ENCODE measurements at regions not wholly inside any gene's neighbourhood (a gene's known extent, or its start where the extent isn't known, plus 50 kb on each side); places are given as distances from the start of the nearest gene placed in this dataset.
A peak's percentile ranks its signal among the peaks of the same experiment; 100 is the strongest.

DNA sequence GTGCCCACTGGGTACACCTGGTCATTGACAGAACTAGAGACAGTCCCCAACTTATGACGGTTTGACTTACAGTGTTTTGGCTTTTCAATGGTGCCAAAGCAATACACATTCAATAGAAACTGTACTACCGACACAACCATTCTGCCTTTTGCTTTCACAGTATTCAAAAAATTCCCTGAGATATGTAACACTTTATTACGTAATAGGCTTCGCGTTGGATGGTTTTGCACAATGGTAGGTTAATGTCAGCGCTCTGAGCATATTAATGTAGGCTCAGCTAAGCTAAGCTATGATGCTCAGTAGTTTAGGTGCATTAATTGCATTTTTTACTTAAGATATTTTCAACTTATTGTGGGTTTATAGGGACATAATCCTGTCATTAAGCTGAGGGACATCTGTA, 105.1 kb upstream of the B3GAT1 start:
- DNase-seq (ENCODE audit: low spot score): peak; percentile 59

DNA sequence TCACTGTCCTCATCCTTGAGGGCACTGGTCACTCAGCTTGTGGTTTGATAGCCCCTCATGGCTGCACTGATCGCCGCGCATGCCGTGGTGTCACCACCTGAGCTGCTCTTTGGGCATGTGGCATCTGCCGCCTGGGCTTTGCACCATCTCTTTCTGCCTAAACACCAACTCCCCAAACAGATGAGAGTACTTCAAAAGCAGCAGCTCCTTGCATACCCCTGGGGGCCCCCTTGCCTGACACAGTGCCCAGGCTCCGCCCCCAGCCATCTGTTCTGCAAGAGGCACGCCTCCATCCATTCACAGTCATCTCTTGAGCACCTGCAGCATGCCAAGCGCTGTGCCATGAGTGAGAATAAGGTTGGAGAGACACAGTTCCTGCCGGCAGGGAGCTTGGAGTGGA, 104.5 kb upstream of the B3GAT1 start:
- DNase-seq (ENCODE audit: low spot score): no peak

DNA sequence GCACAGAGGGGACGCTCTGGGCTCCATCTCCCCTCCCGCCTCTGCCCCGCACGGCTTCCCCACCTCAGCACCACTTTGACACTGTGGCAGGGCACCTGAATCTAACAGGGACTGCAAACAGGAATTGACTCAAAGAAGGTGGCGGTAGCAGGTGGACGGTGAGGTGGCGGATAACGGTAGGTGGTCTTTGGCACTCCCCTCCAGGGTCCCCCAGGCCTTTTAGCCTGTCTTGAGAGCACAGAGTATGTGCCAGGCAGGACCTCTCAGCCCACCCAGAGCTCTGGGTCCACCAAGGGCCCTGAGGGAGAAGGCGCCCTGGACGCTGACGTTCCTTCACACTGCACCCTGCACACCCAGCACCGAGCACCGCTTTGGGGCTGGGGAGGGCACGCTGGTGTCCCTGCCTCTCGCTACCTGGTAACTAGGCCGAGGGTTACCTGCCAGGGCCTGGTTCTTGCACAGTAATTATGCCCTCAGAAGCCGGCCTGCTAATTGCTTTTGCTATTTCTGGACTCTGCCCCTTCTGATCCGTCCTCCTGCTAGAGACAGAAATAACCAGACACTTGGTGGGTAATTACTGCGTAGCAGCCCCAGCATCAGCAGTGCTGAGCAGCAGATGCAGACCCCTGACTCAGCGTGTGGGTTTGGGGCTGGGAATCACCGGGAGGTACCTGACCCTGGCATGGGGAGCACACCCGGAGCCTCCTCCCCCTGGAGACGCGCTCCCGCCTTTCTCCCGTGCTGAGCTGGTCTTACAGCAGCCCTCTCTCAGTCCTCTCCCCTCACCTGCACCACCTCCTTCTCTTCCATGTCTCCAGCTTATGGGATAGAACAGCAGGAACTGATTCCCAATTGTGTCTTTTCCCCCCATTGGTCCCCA, 103.3 kb upstream of the B3GAT1 start:
- DNase-seq (ENCODE audit: low spot score): no peak

DNA sequence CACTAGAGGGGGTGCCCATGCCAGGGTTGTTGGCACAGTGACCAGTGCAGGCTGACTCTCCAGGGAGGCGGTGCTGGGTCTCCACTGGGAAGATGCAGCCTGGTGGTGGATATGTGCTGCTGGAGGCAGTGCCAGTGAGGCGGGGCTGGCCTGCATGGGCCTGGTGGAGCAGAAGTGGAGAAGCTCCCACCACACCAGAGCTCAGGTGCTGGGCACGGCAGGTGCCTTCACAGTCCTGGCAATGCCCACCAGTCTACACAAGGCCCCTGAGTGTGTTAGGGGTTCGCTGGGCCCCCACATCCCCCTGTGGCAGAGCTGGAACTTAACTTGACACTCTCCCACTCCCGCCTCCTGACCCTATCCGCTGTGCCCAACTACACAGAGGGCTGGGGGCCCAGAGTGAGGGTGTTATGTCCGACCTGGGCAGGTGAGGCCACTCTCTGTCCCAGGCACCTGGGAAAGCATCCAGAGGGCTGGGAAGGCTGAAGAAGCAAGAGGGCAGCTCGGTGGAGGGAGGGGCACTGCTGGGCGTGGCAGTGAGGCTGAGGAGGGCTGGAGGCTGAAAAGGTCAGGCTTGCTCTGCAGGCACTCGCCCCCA, 102.4 kb upstream of the B3GAT1 start:
- DNase-seq (ENCODE audit: low spot score): no peak

DNA sequence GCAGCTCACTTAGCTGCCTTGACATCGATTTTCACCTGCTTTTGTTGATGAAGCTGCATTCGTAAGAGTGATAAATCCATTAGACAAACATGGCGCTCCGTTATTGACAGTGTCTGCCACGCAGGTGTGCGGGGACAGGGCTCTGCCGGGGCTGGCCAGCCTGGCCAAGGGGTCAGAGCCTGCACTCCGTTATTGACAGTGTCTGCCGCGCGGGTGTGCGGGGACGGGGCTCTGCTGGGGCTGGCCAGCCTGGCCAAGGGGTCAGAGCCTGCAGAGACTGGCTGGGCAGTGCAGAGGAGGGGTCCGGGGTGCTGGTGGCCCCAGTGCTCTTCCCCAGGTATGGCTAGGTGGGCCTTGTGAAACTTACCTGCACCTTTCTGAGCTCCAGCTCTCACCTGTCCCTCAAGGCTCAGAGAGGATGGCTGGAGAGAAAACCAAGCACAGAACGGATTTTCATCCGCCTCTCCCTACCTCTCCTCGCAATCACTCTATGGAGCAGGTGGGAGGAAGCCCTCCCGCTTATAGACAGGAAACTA, 101.6 kb upstream of the B3GAT1 start:
- no peak for DNase-seq (ENCODE audit: low spot score)

DNA sequence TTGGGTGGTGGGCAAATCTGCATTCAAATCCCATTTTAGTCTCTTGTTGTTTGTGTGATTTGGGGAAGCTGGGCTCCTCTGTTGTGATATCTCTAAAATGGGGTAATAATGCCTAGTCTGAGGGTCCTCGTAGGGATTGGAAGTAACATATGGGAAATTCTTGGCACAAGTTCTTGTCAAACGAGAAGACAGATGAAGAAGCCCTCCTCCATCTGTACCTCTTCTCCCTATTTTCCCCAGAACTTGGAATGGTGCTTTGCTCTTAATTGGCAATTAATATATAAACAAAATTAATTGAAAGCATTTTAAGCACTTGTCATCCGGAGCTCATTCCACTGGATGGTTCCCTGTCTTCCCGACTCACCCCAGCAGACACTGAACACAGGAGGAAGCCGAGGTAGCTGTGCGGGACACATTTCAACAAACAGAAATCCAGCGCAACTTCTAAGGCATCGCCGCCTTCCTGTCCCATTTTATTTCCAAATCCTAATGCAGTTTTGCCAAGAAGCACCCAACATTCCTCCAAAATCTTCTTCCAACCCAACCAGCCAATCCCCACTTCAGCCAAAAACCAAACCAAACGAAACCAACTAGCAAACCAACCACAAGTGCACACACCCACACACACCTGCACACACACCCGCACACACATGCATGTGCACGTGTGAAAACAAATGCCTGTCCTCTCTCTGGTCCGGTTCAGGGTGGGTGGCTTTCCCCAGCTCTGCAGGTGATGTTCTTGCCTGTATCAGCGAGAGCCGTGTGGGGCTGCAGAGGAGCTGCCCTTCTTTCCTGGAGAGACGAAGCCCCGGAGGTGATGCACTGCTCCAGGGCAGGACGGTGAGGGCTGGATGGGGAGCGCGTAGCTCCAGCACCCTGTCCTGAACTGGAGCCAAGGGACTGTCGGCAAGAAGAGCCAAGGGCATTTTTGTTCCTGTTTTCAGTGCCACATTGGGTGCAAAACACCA, 100.8 kb upstream of the B3GAT1 start:
- DNase-seq (ENCODE audit: low spot score): no peak

DNA sequence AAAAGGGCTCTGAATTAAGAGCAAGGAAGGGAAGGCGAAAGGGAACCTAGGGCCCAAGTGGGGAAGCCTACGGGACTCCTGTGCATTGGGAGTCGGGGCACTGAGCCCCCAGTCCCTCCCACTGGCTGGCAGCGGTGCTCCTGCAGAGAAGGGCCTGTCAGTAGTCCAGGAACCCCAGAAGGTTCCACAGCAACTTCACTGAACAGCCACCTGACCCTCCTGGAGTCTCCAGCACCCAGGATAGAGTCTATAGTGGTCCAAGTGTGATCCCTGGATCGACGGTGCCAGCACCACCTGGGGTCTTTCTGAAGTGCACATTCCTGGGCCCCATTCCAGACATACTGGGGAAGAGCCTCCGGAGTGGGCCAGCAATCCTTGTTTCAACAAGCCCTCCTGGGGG, 100.0 kb upstream of the B3GAT1 start:
- no peak for DNase-seq (ENCODE audit: low spot score)

DNA sequence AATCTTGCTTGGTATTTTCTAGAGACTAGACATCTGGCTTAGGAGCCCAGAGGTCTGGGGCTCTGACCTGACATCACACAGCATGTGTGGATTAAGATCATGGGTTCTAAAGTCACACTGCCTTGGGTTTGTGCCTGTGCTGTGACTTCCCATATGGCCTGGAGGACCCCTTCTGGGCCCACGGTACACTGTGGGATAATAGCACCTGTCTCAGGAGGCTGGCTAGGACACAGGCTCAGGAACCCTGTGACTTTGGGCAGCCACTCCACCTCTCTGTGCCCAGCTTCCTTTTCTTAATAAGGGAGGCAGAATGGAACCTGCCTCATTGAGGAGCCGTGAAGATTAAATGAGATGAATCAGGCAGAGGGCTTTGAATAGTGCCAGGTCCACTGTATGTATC, 99.2 kb upstream of the B3GAT1 start:
- no peak for DNase-seq (ENCODE audit: low spot score)

DNA sequence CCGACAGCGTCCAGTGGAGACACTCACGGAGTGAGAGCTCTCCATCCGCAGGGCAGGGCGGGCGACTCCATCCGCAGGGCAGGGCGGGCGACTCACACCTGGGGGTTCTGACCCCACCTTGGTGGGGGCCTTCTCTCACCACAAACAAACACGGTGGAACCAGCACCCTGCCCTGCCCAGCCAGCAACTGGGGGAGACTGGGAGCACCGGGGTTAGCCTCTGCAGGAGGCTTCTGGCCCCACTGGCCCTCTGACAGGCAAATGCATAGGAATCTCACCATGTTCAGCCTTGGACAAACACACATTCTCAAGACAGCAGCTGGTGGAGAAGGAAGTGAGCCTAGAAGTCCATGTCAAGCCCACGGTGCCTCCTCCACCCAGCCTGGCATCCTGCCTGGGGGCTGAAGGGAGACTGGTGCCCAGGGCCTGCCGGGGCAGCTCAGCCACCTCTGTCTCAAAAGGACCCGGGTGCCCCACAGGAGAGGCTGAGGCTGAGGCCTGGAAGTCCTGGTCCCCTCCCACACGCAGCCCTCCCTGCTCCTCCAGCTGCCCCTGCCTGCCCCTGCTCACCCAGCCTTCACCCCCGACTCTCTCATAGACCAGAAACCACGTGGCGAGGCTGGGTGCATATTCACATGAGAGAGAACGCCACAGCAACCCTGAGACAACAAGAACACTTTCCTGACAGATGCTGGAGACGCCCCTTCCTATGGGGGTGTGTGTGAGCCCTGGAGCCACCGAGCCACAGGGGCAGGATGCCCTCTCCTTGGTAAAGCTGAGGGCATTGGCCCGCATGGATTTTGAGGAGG, 98.4 kb upstream of the B3GAT1 start:
- DNase-seq (ENCODE audit: low spot score): no peak

DNA sequence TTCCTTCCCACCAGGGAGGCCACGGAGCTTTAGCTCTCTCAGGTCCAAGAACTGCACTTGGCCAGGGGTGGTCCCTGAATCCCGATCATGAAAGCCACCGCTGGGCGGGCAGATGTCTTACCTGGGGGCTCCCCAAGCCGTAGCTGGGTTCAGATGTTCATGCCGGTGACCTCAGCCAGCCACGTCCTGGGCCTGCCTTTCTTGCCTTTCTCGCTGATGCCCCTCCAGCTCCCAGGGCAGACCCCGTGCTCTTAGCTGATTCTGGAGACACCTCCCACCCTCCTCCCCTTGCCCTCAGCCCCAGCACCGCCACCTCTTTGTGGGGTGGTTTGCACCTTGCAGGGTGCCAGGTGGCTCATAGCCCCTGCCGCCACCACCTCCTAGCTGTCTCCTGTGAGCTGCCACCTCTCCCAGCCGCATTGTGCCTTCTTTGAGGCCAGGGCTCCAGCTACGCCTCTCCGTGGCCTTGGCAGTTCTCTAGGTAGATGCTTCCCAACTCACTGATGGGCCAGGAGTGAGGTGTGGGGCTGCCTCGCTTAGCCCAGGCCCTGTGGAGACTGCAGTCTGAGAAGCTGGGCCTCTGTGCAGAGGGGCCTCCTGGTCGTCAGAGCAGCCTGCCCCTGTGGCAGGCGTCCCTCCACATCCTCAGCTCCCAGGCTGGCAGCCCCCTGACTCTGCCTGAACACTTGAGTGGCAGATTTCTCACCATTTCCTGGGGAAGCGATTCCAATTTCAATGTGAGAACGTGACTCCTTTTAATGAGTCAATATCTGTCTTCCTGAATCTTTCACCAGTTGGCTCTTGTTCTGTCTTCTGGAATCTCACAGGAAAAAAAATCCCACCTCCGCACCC, 97.6 kb upstream of the B3GAT1 start:
- no peak for DNase-seq (ENCODE audit: low spot score)

DNA sequence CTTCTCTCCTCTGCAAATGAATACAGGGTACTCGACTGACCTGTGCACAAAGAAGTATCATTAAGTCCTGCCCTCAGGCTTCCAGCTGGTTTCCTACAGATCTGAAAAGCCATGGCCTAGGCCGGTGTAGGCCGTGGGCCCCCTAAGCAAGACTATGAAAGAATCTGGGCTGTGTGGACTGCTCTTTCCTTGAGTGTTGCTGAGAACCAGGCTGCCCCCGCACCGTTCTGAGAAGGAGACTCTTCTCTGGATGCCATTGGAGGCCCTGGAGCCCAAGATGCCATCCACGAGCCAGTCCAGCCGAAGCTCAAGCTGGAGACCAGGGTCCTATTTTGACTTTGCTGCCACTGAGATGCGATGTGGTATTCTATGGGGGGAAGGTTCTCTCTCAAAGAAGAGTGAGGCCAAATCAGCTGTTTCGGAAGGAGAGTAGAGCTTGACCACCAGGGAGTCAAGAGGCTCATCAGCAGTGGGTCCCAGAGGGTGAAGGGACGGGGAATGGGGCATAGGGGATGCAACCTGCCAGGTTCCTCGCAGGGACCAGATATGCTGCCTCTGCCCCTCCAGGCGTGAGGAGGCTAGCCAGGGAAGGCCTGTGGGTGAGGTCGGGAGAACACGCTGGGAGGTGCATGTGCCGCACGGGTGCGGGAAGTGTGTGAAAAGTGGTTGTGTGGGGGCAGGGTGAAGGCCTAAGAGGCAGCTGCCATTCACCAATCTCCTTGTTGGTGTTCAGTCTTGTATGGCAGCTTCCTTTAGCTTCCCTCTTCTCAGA, 96.4 kb upstream of the B3GAT1 start:
- DNase-seq (ENCODE audit: low spot score): no peak

DNA sequence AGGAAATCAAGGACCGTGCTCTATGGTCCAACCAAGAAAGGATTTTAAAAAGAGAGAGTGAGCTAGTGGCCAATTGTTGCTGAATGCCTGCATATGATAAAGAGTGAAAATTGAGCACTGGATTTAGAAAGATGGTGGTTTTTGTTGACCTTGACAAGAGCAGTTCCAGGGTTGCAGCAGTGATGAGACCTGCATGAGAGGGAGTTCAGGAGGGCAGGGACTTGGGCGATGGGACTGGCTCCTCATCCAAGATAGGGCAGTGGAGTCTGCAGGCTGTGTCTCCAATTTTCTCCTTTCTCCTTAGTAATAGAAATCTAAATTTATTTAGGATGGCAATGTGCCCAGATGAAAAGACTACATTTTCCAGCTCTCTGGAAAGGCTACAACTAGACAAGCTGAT, 94.0 kb upstream of the B3GAT1 start:
- no peak for DNase-seq (ENCODE audit: low spot score)

DNA sequence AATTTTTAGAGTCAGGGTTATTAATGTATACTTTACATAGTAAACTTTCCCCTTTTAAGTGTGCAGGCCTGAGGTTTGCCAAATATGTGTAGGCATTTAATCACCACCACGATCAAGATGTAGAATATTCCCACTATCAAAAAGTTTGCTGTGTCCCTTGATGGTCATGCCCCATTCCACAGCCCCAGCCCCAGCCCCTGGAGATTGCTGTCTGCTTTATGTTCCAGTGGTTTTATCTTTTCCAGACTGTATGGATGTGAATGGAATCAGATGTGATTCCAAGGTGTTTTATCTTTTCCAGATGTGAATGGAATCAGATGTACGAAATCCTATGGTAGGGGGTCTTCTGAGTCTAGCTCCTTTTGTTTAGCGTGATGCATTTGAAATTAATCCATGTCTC, 93.1 kb upstream of the B3GAT1 start:
- DNase-seq (ENCODE audit: low spot score): no peak

DNA sequence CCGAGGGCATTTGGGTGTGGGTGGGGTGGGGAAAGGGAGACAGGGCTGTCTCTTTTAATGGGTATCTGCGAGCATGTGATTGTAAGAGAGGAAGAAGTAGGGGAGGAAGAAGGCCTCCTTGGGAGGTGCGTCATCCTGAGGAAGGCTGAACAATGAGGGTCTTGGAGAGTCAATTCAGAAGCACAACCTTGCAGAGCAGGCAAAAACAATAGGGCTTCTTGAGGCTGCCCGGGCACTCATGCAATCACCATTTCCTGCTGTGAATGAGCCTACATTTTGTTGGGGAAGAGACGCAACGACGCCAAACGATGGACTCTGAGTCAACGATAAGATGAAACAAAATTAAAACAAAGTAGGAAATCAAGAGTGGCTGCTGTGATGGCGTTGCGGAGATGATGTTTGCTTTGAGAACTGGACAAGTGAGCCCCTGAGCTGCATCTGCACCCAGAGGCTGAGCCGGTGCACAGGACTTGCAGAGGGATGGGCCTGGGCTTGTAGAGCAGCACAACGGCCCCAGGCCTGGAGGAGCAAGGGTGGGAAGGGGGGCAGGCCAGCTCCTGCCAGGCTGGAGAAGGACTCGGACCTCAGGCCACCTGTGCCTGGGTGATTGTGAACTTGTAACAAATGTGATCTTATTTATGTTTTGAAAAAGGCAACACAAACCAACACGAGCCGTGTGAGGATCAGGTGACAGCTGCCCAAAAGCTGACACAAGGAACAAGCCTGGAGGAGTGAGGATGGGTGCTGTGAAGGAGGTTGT, 92.3 kb upstream of the B3GAT1 start:
- DNase-seq (ENCODE audit: low spot score): no peak

DNA sequence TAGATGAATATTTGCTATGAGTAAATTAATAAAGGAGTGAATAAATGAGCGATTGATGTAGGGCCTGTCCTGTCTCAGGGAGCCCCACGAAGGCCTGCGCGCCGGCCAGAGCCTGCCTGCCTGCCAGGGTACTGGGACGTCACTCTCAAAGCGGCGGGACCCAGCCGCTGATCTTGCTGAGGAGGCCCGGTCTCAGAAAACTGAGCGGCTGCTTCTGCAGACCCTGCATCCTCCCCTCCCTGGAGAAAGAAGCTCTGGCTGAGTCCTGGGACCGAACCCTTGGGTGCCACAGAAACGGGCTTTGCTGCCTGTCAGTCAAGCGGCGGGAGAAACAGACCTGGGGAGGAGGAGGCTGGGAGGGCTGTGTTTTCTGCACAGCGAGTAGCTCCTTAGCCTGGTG, 91.6 kb upstream of the B3GAT1 start:
- DNase-seq (ENCODE audit: low spot score): no peak

DNA sequence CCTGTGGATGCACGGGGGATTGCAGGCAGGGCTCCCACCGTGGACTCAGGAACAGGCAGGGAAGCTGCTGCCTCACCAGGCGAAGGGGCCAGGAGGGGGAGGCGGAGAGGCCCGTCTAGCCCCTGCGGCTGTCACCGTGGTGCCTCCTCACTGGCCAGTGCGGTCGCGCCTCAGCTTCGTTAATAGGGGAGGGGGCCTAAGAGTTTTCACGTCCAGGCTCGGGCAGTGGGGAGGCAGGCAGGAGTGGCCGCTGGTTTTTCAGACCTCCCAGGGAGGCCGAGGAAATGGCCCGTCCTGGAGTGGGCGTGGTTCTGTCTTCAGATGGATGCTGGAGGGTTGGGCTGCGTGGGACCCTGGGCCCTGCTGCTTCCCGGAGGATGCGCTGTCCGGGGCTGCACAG, 91.1 kb upstream of the B3GAT1 start:
- DNase-seq (ENCODE audit: low spot score): no peak

DNA sequence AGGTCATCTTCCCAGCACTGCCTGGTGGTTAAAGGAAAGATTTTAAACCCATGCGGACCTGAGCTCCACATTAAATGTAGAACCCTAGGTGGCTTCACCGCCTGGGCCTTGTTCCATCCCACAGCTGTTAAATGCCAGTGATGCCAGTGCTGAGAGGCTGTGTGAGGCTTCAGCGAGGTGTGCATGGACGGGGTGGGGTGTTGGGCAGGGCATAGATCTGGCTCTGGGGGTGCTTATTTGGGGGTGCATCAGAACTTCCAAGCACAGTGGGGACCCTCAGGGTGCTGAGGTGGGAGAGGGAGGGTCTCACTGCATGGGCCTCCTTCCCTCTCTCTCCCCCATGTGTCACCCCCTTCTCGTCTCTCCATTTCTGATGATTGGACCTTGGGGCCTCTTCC, 90.1 kb upstream of the B3GAT1 start:
- no peak for DNase-seq (ENCODE audit: low spot score)

DNA sequence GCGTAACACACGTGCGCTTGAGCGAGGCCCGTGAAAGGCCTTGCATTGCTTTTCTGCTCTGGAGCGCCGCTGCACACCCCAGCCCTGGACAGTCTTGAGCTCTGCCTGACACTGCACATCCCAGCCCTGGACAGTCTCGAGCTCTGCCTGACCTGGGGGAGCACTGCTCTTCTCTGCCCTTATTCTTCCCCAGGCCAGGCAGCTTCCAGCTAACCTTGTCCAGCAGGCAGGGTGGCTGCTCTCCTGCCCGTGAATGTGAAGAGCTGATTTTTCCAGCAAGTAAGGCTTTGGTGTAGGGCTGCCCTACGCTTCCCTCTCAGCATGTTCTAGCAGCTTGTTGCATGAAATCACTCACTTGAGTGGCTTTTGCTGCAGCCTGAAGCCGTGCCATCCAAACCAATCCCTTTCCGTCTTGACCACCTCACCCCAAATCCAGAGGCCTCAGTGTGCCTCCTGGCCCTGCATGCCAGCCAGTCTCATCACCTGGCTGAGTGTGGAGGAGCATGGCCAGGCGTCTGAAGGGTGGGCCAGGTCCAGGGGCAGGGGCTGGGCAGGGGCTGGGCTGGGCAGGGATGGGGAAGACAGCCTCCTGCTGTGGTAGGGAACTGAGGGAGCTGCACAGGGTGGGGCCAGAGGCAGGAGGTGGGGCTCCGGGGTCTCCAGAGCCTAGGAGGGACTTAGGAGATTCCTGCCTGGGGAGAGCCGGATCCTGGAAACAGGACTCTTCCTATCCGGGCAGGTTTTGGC, 89.5 kb upstream of the B3GAT1 start:
- no peak for DNase-seq (ENCODE audit: low spot score)

Data from putamen (tissue), 1 donor.